Small intestine (tissue), 7 donors: ENCODE measurements at regions not wholly inside any gene's neighbourhood (a gene's known extent, or its start where the extent isn't known, plus 50 kb on each side); places are given as distances from the start of the nearest gene placed in this dataset.

Source experiments
- DNase-seq, 2 donors: peaks; one replicate each; pipeline versions ENCODE4 v3.0.0 to v3.0.0-alpha.2; 2013
- FAIRE-seq: peaks from 2 replicates; lab custom pipeline; 2012; peaks lifted over from hg19 to GRCh38; lab: Jason Lieb, UNC
- H3K27ac ChIP-seq, 3 donors: one replicate each; pipeline ENCODE4 v1.5.1; 2013; ENCODE audit warnings: low read length in 2 of 3, mild to moderate bottlenecking in 2 of 3, control low read depth in 1 of 3, inconsistent platforms in 1 of 3, low read depth in 1 of 3, moderate library complexity in 1 of 3
- H3K27me3 ChIP-seq, 3 donors: one replicate each; pipeline ENCODE4 v1.6.1; 2013; ENCODE audit warnings: low read length in 3 of 3, inconsistent platforms in 1 of 3; ENCODE audit not compliant: control insufficient read depth in 3 of 3, insufficient read depth in 3 of 3
- H3K36me3 ChIP-seq, 3 donors: one replicate each; pipeline ENCODE4 v1.6.1; 2013; ENCODE audit warnings: low read length in 3 of 3, inconsistent platforms in 1 of 3, low read depth in 1 of 3, mild to moderate bottlenecking in 1 of 3, moderate library complexity in 1 of 3; ENCODE audit not compliant: control insufficient read depth in 3 of 3, insufficient read depth in 2 of 3
- H3K4me1 ChIP-seq, 3 donors: one replicate each; pipeline ENCODE4 v1.6.1; 2013; ENCODE audit warnings: low read length in 2 of 3, inconsistent platforms in 1 of 3, low read depth in 1 of 3, mild to moderate bottlenecking in 1 of 3, moderate library complexity in 1 of 3; ENCODE audit not compliant: control insufficient read depth in 3 of 3, insufficient read depth in 2 of 3
- H3K4me3 ChIP-seq, 3 donors: one replicate each; pipeline ENCODE4 v1.5.1; 2013; ENCODE audit warnings: low read length in 3 of 3, control low read depth in 1 of 3, inconsistent platforms in 1 of 3, low read depth in 1 of 3, mild to moderate bottlenecking in 1 of 3, moderate library complexity in 1 of 3
- H3K9me3 ChIP-seq, 2 donors: one replicate each; pipeline ENCODE4 v1.6.1; 2013; ENCODE audit warnings: low read depth in 1 of 2, low read length in 1 of 2; ENCODE audit not compliant: control insufficient read depth in 2 of 2, insufficient read depth in 1 of 2
- WGBS, 3 donors: extraction: QIAGEN DNeasy Blood & Tissue Kit; methylation state at CpG; one replicate each; pipeline ENCODE4 v1.1.7; 2013; 5-methylcytosine and 5-hydroxymethylcytosine counted together
- donor health status: healthy with polysubstance abuse.
- donor health status: control.
- donor health status: control.
- donor health status: Bipolar disorder and iron deficiency.
- donor health status: healthy.

DNA sequence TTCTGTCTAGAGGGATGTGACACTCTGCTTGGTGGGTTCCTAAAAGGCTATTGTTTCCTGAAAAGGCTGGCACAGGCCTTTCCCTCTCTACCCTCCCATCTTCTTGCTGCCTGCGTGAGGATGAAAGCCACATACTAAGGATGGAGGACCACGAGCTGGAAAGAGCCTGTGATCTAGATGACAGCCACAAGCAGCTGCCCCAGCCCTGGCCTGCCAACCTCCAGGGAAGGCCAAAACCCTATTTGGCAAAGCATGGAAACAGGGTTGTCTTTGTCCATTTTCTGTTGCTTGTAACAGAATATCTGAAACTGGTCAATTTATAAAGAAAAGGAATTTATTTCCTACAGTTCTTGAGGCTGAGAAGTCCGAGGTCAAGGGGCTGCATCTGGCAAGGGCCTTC, 144.5 kb downstream of the FBLN2 start:
- 55 to 74% (median 69%) methylated on average over 3 of the region's 3 CpGs for WGBS, 3 donors
- no peaks in the 10 kb centered on the region for H3K4me1 ChIP-seq

DNA sequence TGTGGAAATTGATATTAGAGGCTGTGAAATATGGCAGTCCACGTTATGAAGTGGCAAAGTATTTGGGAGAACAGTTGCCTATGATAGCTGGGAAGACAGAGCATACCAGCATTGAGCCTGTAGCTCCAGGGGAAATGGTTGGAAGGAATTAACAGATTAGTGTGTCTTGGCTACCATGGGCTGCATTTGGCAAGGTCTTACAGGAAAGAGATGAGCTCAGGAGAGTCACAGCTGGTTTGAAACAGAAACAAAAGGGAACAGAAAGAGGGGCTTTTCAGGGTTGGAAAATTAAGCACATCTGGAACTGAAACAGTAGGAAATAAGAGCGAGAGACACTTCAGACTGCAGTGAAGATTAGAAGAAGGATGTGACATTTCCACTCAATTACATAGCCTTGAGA, 141.7 kb downstream of the FBLN2 start:
- FAIRE-seq: no peak
- H3K4me3 ChIP-seq: no peak overlapping the region
- DNase-seq: no peak

More for the DNA sequence above, 144.5 kb downstream of the FBLN2 start:
- no peak overlapping the region for H3K4me3 ChIP-seq
- no peaks in the 10 kb centered on the region for H3K36me3 ChIP-seq
- no peak for DNase-seq
- peaks cover 0 to 4% (median 2%) of the 10 kb centered on the region in 3 donors for H3K27me3 ChIP-seq
- H3K27ac ChIP-seq: no peak overlapping the region
- H3K9me3 ChIP-seq: peaks cover 0 to 2% of the 10 kb centered on the region in 2 donors
- no peak for FAIRE-seq

DNA sequence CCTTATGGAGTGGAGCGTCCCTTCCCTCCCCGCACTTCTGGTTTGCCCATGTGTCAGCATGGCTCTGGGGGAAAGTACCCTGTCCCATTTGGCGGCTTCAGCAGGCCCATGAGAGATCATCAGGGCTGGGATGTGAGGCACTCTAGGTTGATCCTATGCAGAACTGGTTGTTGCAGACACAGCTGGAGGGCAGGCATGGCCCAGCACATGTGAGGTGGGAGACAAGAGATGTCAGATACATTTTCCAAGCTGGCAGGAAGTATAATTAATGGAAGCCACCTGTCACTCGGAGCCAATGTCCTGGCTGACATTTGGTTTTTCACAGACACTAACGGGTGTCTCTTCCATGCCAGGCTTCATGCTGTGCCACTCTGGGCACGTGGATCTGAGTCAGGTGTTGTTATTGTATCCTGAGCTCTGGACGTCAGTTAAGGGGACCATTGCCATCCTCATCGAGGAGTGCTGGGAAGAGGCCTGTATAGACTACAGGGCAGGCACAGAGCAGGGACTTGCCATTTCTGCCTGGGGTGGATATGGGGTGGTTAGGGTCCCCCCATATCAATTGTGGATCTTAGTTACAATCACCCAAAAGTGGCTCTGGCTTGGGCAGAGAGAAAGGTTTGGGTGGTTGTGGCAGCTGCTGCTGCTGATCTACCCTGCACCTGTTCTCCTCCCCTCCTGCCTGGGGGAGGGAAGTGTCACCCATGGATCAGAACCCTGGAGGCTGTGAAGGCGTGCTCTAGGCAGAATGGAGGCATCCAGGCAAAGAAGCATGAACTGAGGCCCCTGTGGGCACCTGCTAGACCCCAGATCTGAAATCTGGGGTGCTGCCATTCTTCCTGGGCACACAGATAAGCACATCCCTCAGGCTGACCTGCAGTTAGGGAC, 140.7 kb downstream of the FBLN2 start:
- H3K4me1 ChIP-seq: no peaks in the 10 kb centered on the region
- no peak overlapping the region for H3K4me3 ChIP-seq
- DNase-seq: no peak
- no peak overlapping the region for H3K27ac ChIP-seq
- WGBS, 3 donors: 61 to 79% (median 67%) methylated on average over 9 of the region's 9 CpGs
- no peak for FAIRE-seq
- peaks cover 0 to 2% of the 10 kb centered on the region in 2 donors for H3K9me3 ChIP-seq
- H3K27me3 ChIP-seq: no peaks in the 10 kb centered on the region
- H3K36me3 ChIP-seq: no peaks in the 10 kb centered on the region

More for the DNA sequence above, 141.7 kb downstream of the FBLN2 start:
- Histone ChIP-seq H3K27me3 (no peaks in the 10 kb centered on the region), H3K36me3 (no peaks in the 10 kb centered on the region), H3K4me1 (no peaks in the 10 kb centered on the region), H3K9me3 (peaks cover 0 to 2% of the 10 kb centered on the region in 2 donors), H3K27ac (no peak overlapping the region)
- WGBS, 3 donors: 44 to 53% (median 49%) methylated on average over 2 of the region's 2 CpGs

DNA sequence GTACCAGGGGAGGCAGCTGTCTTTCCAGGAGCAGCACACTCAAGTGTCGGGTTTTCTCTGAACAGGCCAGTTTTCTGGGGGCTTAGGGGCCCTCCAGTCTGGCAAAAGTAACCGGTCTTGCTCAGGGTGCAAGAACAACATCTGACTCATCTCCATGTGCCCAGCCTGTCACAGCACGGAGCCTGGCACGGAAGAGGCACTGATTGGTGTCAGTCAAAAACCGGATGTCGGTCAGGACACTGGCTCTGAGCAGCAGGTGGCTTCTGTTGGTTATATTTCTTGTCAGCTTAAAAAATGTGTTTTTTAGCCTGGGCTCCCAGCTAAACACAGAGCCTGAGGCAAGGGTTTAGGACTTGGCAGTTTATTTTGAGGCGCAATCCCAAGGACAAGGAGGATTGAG, 139.9 kb downstream of the FBLN2 start:
- Histone ChIP-seq H3K4me3 (no peak overlapping the region), H3K36me3 (no peaks in the 10 kb centered on the region), H3K9me3 (peaks cover 0 to 2% of the 10 kb centered on the region in 2 donors), H3K4me1 (no peaks in the 10 kb centered on the region), H3K27me3 (no peaks in the 10 kb centered on the region), H3K27ac (no peak overlapping the region)
- 81 to 89% (median 84%) methylated on average over 7 of the region's 7 CpGs for WGBS, 3 donors
- no peak for FAIRE-seq
- DNase-seq: no peak

DNA sequence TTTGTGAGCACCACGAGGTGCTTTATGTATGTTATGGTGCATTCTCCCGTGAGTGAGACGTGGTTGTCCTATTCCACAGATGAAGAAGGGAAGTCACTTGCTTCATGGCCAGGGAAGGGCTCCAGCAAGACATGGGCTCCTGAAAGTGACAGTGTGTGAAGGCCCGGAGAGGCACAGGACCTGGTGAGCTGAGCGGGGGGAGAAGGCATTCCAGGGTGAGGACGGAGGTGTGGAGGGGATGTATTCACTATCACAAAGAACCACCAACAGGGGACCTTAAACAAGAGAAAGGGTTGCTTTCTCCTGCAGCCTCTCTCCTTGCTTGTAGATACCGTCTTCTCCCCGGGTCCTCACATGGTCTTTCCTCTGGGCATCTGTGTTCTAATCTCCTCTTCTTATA, 139.1 kb downstream of the FBLN2 start:
- Histone ChIP-seq H3K9me3 (peaks cover 0 to 2% of the 10 kb centered on the region in 2 donors), H3K4me3 (no peak overlapping the region), H3K4me1 (no peaks in the 10 kb centered on the region), H3K36me3 (no peaks in the 10 kb centered on the region), H3K27ac (no peak overlapping the region), H3K27me3 (no peaks in the 10 kb centered on the region)
- 67 to 78% (median 75%) methylated on average over 8 of the region's 8 CpGs for WGBS, 3 donors
- no peak for FAIRE-seq
- no peak for DNase-seq
